ENCODE measurements at regions not wholly inside any gene's neighbourhood (a gene's known extent, or its start where the extent isn't known, plus 50 kb on each side); places are given as distances from the start of the nearest gene placed in this dataset.

DNA sequence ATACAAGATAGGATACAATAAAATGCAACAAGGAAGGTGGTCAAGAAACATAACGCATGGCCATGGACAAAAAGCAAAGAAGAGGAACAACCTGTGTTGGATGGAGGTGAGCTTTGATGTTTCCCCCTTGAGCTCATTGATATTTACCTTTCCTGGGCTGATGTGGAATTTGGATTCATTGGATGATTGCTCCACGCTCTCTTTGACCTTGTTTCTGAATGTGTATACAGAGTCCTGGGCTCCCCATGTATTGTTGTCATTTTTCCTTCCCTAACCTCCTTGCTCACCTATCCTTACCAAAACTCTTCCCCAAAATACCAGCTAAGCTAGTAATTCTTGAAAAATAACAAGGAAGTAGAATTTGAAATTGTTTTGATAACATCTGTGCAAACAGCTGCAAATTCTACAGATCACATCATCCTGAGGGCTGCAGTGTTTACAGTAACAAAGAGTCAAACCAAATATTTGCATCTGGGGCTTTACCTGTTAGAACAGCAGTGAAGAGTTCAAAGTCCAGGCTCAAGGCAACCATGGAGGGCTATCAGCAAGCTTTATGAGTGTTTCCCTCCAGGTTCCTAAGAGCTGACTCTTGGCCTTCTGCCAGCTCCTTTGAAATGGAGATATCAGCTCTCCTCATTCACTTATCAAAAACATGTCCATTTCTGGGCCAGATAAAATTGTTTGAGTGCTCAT lies 214.3 kb upstream of the MARCKS start:
- H3K4me3 ChIP-seq = no peak overlapping the region
- no peak for DNase-seq (ENCODE audit: low spot score)
- H3K27ac ChIP-seq = no peak overlapping the region
- TF ChIP-seq, protein P1, sequence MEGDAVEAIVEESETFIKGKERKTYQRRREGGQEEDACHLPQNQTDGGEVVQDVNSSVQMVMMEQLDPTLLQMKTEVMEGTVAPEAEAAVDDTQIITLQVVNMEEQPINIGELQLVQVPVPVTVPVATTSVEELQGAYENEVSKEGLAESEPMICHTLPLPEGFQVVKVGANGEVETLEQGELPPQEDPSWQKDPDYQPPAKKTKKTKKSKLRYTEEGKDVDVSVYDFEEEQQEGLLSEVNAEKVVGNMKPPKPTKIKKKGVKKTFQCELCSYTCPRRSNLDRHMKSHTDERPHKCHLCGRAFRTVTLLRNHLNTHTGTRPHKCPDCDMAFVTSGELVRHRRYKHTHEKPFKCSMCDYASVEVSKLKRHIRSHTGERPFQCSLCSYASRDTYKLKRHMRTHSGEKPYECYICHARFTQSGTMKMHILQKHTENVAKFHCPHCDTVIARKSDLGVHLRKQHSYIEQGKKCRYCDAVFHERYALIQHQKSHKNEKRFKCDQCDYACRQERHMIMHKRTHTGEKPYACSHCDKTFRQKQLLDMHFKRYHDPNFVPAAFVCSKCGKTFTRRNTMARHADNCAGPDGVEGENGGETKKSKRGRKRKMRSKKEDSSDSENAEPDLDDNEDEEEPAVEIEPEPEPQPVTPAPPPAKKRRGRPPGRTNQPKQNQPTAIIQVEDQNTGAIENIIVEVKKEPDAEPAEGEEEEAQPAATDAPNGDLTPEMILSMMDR (IDR thresholded peaks at IDR 0.05) = no peak

DNA sequence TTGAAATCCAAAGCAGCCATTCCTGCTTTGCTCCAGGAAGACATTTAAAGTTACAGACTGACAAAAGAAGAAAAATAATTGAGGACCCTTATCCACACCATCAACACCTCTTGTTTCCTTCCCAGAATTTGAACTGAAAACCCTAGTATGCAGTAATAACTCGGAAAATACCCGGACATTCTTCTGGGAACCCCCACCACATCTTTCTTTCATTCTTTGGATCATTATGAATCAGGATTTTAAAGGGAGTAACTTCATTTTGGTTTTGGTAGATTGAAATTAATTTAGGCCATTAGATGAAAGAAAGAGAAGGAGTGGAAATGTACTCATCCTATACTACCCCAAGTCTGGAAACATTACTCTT lies 213.8 kb upstream of the MARCKS start:
- no peak overlapping the region for H3K4me3 ChIP-seq
- DNase-seq (ENCODE audit: low spot score) = no peak
- TF ChIP-seq, protein P1 (IDR thresholded peaks at IDR 0.05) = no peak
- H3K27ac ChIP-seq = no peak overlapping the region

DNA sequence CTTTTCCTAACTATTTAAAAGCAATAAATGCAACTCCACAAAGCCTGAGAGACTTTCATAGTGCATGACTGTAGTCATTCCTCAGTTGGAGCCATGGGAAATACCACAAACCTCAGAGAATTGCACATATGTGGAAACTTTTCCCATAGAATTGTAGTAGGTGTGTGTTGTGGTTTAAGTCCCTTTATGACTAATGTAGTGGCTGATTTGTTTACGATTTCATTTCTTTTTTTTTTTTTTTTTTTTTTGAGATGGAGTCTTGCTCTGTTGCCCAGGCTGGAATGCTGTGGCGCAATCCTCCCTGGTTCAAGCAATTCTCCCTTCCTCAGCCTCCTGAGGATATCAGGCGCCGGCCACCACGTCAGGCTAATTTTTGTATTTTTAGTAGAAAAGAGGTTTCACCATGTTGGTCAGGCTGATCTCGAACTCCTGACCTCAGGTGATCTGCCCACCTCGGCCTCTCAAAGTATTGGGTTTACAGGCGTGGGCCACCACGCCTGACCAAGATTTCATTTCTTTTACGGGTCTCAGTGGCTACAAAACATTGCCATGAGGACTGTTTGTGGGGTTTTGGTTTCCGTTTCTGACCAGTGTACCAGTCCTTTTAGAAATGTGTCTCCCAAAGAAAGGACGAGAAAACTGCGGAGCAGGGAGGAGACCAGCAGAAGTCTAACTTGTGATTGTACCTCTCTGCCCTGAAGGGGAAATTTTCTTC lies 212.1 kb upstream of the MARCKS start:
- H3K4me3 ChIP-seq = no peak overlapping the region
- no peak overlapping the region for H3K27ac ChIP-seq
- TF ChIP-seq, protein P1 (IDR thresholded peaks at IDR 0.05) = no peak
- no peak for DNase-seq (ENCODE audit: low spot score)

DNA sequence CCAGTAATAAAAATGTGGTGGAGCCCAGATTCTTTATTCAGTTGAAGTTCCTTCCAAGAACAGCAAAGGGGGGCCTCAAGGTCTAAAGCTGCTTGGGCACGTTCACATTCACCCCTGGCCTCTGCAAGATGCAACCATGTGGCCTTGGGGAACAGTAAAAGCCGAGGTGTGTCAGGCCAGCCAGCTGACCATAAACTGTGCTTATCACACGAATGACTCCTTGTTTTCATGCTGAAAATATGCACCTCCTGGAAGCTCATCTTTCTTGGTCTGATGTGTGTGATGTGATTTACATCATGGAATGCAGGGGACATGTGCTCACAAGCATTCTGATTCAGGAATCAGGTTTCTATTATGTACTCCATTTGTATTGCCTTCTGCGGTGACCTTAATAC lies 211.6 kb upstream of the MARCKS start:
- Histone ChIP-seq H3K4me3 (no peak overlapping the region), H3K27ac (no peak overlapping the region)
- no peak for DNase-seq (ENCODE audit: low spot score)
- TF ChIP-seq, protein P1 (IDR thresholded peaks at IDR 0.05) = no peak

DNA sequence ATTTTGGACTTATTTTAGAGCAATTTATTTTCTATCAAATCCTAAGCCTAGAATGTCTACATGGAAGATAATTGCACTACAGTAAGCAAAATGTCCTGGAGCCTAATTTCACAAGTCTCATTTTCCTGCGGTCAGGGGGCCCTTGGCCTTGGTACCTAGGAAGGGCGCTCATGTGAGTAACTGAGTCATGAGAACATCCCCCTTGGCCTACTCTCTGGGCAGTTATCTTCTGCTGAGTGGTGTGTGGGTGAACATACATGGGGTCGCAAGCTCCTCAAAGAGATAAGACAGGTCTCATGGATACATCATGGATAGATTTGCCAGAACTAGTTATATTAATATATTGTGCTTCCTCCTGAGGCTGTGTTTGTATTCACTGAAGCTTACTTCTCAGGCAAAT lies 211.2 kb upstream of the MARCKS start:
- H3K4me3 ChIP-seq = no peak overlapping the region
- DNase-seq (ENCODE audit: low spot score) = no peak
- H3K27ac ChIP-seq = no peak overlapping the region
- TF ChIP-seq, protein P1 (IDR thresholded peaks at IDR 0.05) = no peak

DNA sequence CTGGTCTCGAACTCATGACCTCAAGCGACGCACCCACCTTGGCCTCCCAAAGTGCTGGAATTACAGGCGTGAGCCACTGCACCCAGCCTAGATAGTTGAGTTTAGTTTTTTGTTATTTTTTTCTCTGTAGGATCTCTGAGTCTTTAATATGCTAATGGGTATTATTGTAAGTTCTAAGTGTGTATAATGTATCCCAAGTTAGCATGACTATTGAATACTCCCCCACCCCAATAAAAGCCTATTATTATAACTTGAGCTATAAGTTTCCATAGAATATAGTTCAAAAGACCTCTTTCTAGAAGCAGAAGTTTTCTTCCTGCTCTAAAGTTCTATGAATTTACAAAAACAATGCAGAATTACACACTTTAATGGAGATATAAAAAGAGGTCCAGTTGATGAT lies 210.4 kb upstream of the MARCKS start:
- Histone ChIP-seq H3K4me3 (no peak overlapping the region), H3K27ac (no peak overlapping the region)
- TF ChIP-seq, protein P1 (IDR thresholded peaks at IDR 0.05) = no peak
- no peak for DNase-seq (ENCODE audit: low spot score)
